ENCODE measurements at regions not wholly inside any gene's neighbourhood (a gene's known extent, or its start where the extent isn't known, plus 50 kb on each side); places are given as distances from the start of the nearest gene placed in this dataset.

- no peaks in the 10 kb centered on the region for H3K27me3 Mint-ChIP-seq (ENCODE audit: insufficient read depth)
- no peak overlapping the region for H3K4me3 Mint-ChIP-seq
- H3K4me3 ChIP-seq (ENCODE audit: low read length): no peak overlapping the region
- H3K27ac ChIP-seq (ENCODE audit: low read depth, low read length): no peak overlapping the region
- DNase-seq: no peak
- no peaks in the 10 kb centered on the region for H3K4me1 ChIP-seq (ENCODE audit: control insufficient read depth, insufficient read depth, low read length)
- no peaks in the 10 kb centered on the region for H3K4me1 Mint-ChIP-seq
- H3K36me3 Mint-ChIP-seq (ENCODE audit: low read depth): no peaks in the 10 kb centered on the region
- H3K9me3 ChIP-seq (ENCODE audit: control insufficient read depth, low read length): no peaks in the 10 kb centered on the region
- WGBS, 2 experiments (ENCODE audit: insufficient coverage in 1 of 2, insufficient read length in 1 of 2): 91 to 97% methylated on average over 4 of the region's 4 CpGs
- H3K27ac Mint-ChIP-seq: peak overlapping the region; percentile 20
- no peaks in the 10 kb centered on the region for H3K27me3 ChIP-seq (ENCODE audit: control insufficient read depth, insufficient read depth, low read length, poor library complexity, severe bottlenecking)
- H3K36me3 ChIP-seq (ENCODE audit: control insufficient read depth, insufficient read depth, low read length): no peaks in the 10 kb centered on the region
- no peaks in the 10 kb centered on the region for H3K9me3 Mint-ChIP-seq
- no peak overlapping the region for H3K9ac ChIP-seq (ENCODE audit: extremely low read depth, low read length, poor library complexity, severe bottlenecking)
- TF ChIP-seq CTCF (conservative IDR thresholded peaks at IDR 0.05): no peak
Observed at GRCh38 chr5:112546946-112547592, 128.0 kb upstream of the EPB41L4A start.

GRCh38 chr5:112548246-112548881 lies 129.3 kb upstream of the EPB41L4A start:
- H3K4me3 Mint-ChIP-seq: no peak overlapping the region
- no peak for TF ChIP-seq CTCF (conservative IDR thresholded peaks at IDR 0.05)
- no peaks in the 10 kb centered on the region for H3K36me3 Mint-ChIP-seq (ENCODE audit: low read depth)
- no peaks in the 10 kb centered on the region for H3K36me3 ChIP-seq (ENCODE audit: control insufficient read depth, insufficient read depth, low read length)
- DNase-seq: no peak
- no peak overlapping the region for H3K4me3 ChIP-seq (ENCODE audit: low read length)
- 91 to 94% methylated on average over 4 of the region's 4 CpGs for WGBS, 2 experiments (ENCODE audit: insufficient coverage in 1 of 2, insufficient read length in 1 of 2)
- no peak overlapping the region for H3K27ac Mint-ChIP-seq
- no peaks in the 10 kb centered on the region for H3K27me3 ChIP-seq (ENCODE audit: control insufficient read depth, insufficient read depth, low read length, poor library complexity, severe bottlenecking)
- H3K4me1 ChIP-seq (ENCODE audit: control insufficient read depth, insufficient read depth, low read length): no peaks in the 10 kb centered on the region
- H3K9me3 Mint-ChIP-seq: no peaks in the 10 kb centered on the region
- H3K27ac ChIP-seq (ENCODE audit: low read depth, low read length): no peak overlapping the region
- H3K9ac ChIP-seq (ENCODE audit: extremely low read depth, low read length, poor library complexity, severe bottlenecking): no peak overlapping the region
- no peaks in the 10 kb centered on the region for H3K4me1 Mint-ChIP-seq
- H3K9me3 ChIP-seq (ENCODE audit: control insufficient read depth, low read length): no peaks in the 10 kb centered on the region
- H3K27me3 Mint-ChIP-seq (ENCODE audit: insufficient read depth): no peaks in the 10 kb centered on the region

- no peak for TF ChIP-seq CTCF (conservative IDR thresholded peaks at IDR 0.05)
- no peak overlapping the region for H3K27ac Mint-ChIP-seq
Observed at GRCh38 chr5:112549127-112549526, 130.1 kb upstream of the EPB41L4A start.

More at GRCh38 chr5:112549127-112549526, 130.1 kb upstream of the EPB41L4A start:
- no peaks in the 10 kb centered on the region for H3K36me3 Mint-ChIP-seq (ENCODE audit: low read depth)
- WGBS, 2 experiments (ENCODE audit: insufficient coverage in 1 of 2, insufficient read length in 1 of 2): 80 to 89% methylated on average over 3 to 4 of the region's 4 CpGs
- no peaks in the 10 kb centered on the region for H3K9me3 Mint-ChIP-seq
- H3K9ac ChIP-seq (ENCODE audit: extremely low read depth, low read length, poor library complexity, severe bottlenecking): no peak overlapping the region
- no peaks in the 10 kb centered on the region for H3K4me1 ChIP-seq (ENCODE audit: control insufficient read depth, insufficient read depth, low read length)
- no peaks in the 10 kb centered on the region for H3K36me3 ChIP-seq (ENCODE audit: control insufficient read depth, insufficient read depth, low read length)
- H3K4me3 Mint-ChIP-seq: no peak overlapping the region
- H3K27ac ChIP-seq (ENCODE audit: low read depth, low read length): no peak overlapping the region
- H3K27me3 Mint-ChIP-seq (ENCODE audit: insufficient read depth): no peaks in the 10 kb centered on the region
- no peak overlapping the region for H3K4me3 ChIP-seq (ENCODE audit: low read length)
- no peaks in the 10 kb centered on the region for H3K27me3 ChIP-seq (ENCODE audit: control insufficient read depth, insufficient read depth, low read length, poor library complexity, severe bottlenecking)
- H3K4me1 Mint-ChIP-seq: no peaks in the 10 kb centered on the region
- no peaks in the 10 kb centered on the region for H3K9me3 ChIP-seq (ENCODE audit: control insufficient read depth, low read length)
- no peak for DNase-seq
